H9 (cell line): ENCODE measurements at regions not wholly inside any gene's neighbourhood (a gene's known extent, or its start where the extent isn't known, plus 50 kb on each side); places are given as distances from the start of the nearest gene placed in this dataset.

Experiments used
- DNase-seq: peaks from one replicate; pipeline ENCODE4 v3.0.0-alpha.2; 2017
- H2AFZ ChIP-seq: one replicate; pipeline ENCODE4 v1.6.1; 2013; ENCODE audit warnings: mild to moderate bottlenecking, low read length, control low read depth, moderate library complexity
- H2AK5ac ChIP-seq: 2 replicates; pipeline ENCODE4 v1.6.1; 2013; ENCODE audit warnings: low read length, control low read depth, mixed read lengths; ENCODE audit not compliant: insufficient read length
- H2BK120ac ChIP-seq: one replicate; pipeline ENCODE4 v1.6.1; 2013; ENCODE audit warnings: low read depth, mild to moderate bottlenecking, low read length, control low read depth, inconsistent platforms; ENCODE audit not compliant: poor library complexity, severe bottlenecking
- H2BK12ac ChIP-seq: 2 replicates; pipeline ENCODE4 v1.6.1; 2013; ENCODE audit warnings: low read length, control low read depth, mixed read lengths, low read depth; ENCODE audit not compliant: insufficient read length
- H2BK15ac ChIP-seq: 2 replicates; pipeline ENCODE4 v1.6.1; 2013; ENCODE audit warnings: low read depth, low read length, control low read depth
- H2BK20ac ChIP-seq: one replicate; pipeline ENCODE4 v1.6.1; 2013; ENCODE audit warnings: low read depth, mild to moderate bottlenecking, low read length, control low read depth, inconsistent platforms; ENCODE audit not compliant: poor library complexity, severe bottlenecking
- H2BK5ac ChIP-seq: 2 replicates; pipeline ENCODE4 v1.6.1; 2013; ENCODE audit warnings: low read length, control low read depth, mixed read lengths; ENCODE audit not compliant: insufficient read length
- H3K14ac ChIP-seq: 2 replicates; pipeline ENCODE4 v1.6.1; 2013; ENCODE audit warnings: low read length, control low read depth; ENCODE audit not compliant: insufficient read depth
- H3K18ac ChIP-seq: 2 replicates; pipeline ENCODE4 v1.6.1; 2013; ENCODE audit warnings: low read depth, mild to moderate bottlenecking, mixed read lengths, low read length, control low read depth; ENCODE audit not compliant: insufficient read length
- H3K23ac ChIP-seq: 2 replicates; pipeline ENCODE4 v1.6.1; 2013; ENCODE audit warnings: low read length, control low read depth, mixed read lengths, low read depth; ENCODE audit not compliant: insufficient read length
- H3K23me2 ChIP-seq: 2 replicates; pipeline ENCODE4 v1.6.1; 2013; ENCODE audit warnings: low read depth, mild to moderate bottlenecking, mixed read lengths, low read length, control low read depth; ENCODE audit not compliant: insufficient read length, poor library complexity, severe bottlenecking
- H3K27ac ChIP-seq: 2 replicates; pipeline ENCODE4 v1.5.1; 2013; ENCODE audit warnings: low read length, control low read depth, mixed read lengths, low read depth; ENCODE audit not compliant: insufficient read length
- H3K27me3 ChIP-seq: 2 replicates; pipeline ENCODE4 v1.6.1; 2013; ENCODE audit warnings: low read length, control low read depth, inconsistent platforms; ENCODE audit not compliant: insufficient read depth
- H3K4ac ChIP-seq: 2 replicates; pipeline ENCODE4 v1.6.1; 2013; ENCODE audit warnings: low read depth, mild to moderate bottlenecking, control low read depth, inconsistent platforms, low read length, moderate library complexity
- H3K4me1 ChIP-seq: 2 replicates; pipeline ENCODE4 v1.6.1; 2013; ENCODE audit warnings: low read length, control low read depth, inconsistent platforms; ENCODE audit not compliant: insufficient read depth
- H3K4me2 ChIP-seq: 2 replicates; pipeline ENCODE4 v1.6.1; 2013; ENCODE audit warnings: low read length, control low read depth, mixed read lengths; ENCODE audit not compliant: insufficient read length, insufficient read depth
- H3K56ac ChIP-seq: 2 replicates; pipeline ENCODE4 v1.6.1; 2013; ENCODE audit warnings: low read depth, mild to moderate bottlenecking, mixed read lengths, low read length, control low read depth; ENCODE audit not compliant: insufficient read length
- H3K79me1 ChIP-seq: 2 replicates; pipeline ENCODE4 v1.6.1; 2013; ENCODE audit warnings: low read depth, mild to moderate bottlenecking, moderate library complexity, low read length, control low read depth, inconsistent platforms; ENCODE audit not compliant: insufficient read depth, poor library complexity, severe bottlenecking
- H3K79me2 ChIP-seq: 2 replicates; pipeline ENCODE4 v1.6.1; 2013; ENCODE audit warnings: low read length, control low read depth, inconsistent platforms; ENCODE audit not compliant: insufficient read depth
- H3K9ac ChIP-seq: 2 replicates; pipeline ENCODE4 v1.6.1; 2013; ENCODE audit warnings: low read length, control low read depth, mixed read lengths; ENCODE audit not compliant: insufficient read length; ENCODE audit errors: extremely low read depth
- H3K9me3 ChIP-seq: one replicate; pipeline ENCODE4 v1.6.1; 2013; ENCODE audit warnings: low read depth, low read length, inconsistent platforms; ENCODE audit not compliant: control insufficient read depth
- H3T11ph ChIP-seq: one replicate; pipeline ENCODE4 v1.6.1; 2013; ENCODE audit warnings: mild to moderate bottlenecking, low read length, control low read depth, inconsistent platforms
- H4K20me1 ChIP-seq: one replicate; pipeline ENCODE4 v1.6.1; 2013; ENCODE audit not compliant: control insufficient read depth, insufficient read length, insufficient read depth
- H4K5ac ChIP-seq: 2 replicates; pipeline ENCODE4 v1.6.1; 2013; ENCODE audit warnings: low read depth, mild to moderate bottlenecking, mixed read lengths, low read length, control low read depth; ENCODE audit not compliant: insufficient read length
- H4K8ac ChIP-seq: replicated peaks from 2 replicates; pipeline ENCODE4 v1.6.1; 2013; ENCODE audit warnings: low read length, control low read depth, mixed read lengths, low read depth; ENCODE audit not compliant: insufficient read length
- H4K91ac ChIP-seq: 2 replicates; pipeline ENCODE4 v1.6.1; 2013; ENCODE audit warnings: low read depth, mild to moderate bottlenecking, moderate library complexity, mixed read lengths, low read length, control low read depth; ENCODE audit not compliant: insufficient read length
- H3K27ac Mint-ChIP-seq, 3 experiments: 2 replicates in 2 of 3; 3 replicates in 1 of 3; pipeline ENCODE4 v1.8.0; 2020 to 2021; ENCODE audit warnings: mixed read lengths in 3 of 3, mild to moderate bottlenecking in 1 of 3, moderate library complexity in 1 of 3
- H3K27me3 Mint-ChIP-seq: 2 replicates; pipeline ENCODE4 v1.8.0; 2021; ENCODE audit warnings: low read depth, mild to moderate bottlenecking, moderate library complexity, mixed read lengths
- H3K36me3 Mint-ChIP-seq, 3 experiments: 2 replicates in 2 of 3; 3 replicates in 1 of 3; pipeline ENCODE4 v1.8.0; 2020 to 2021; ENCODE audit warnings: low read depth in 3 of 3, mixed read lengths in 3 of 3; ENCODE audit not compliant: insufficient read depth in 1 of 3
- H3K4me1 Mint-ChIP-seq, 2 experiments: 2 replicates each; pipeline ENCODE4 v1.8.0; 2020; ENCODE audit warnings: mixed read lengths in 2 of 2
- H3K4me3 Mint-ChIP-seq, 2 experiments: 2 replicates in 1 of 2; 3 replicates in 1 of 2; pipeline ENCODE4 v1.8.0; 2020 to 2021; ENCODE audit warnings: mild to moderate bottlenecking in 2 of 2, mixed read lengths in 2 of 2, moderate library complexity in 1 of 2
- H3K9me3 Mint-ChIP-seq, 2 experiments: 2 replicates in 1 of 2; 3 replicates in 1 of 2; pipeline ENCODE4 v1.8.0; 2020; ENCODE audit warnings: mild to moderate bottlenecking in 2 of 2, mixed read lengths in 2 of 2, moderate library complexity in 1 of 2
- CTCF ChIP-seq: fragments of 200-600 bp; sonication (generic); conservative IDR thresholded peaks from 3 replicates; pipeline ENCODE4 v1.8.0; 2021; ENCODE audit warnings: antibody characterized with exemption, mild to moderate bottlenecking
- WGBS: extraction: QIAGEN DNeasy Blood & Tissue Kit; methylation state at CpG from one replicate; pipeline ENCODE4 v1.1.7; 2013; ENCODE audit warnings: missing lambda C conversion rate, low lambda C conversion rate, mixed read lengths; ENCODE audit not compliant: insufficient read length; ENCODE audit errors: extremely low coverage; 5-methylcytosine and 5-hydroxymethylcytosine counted together

- Histone ChIP-seq H3K79me1 (no peaks in the 10 kb centered on the region), H3K4ac (no peak overlapping the region), H2BK20ac (no peak overlapping the region), H2BK5ac (no peak overlapping the region), H3K27me3 (no peaks in the 10 kb centered on the region), H3K4me1 (no peaks in the 10 kb centered on the region), H3K79me2 (no peaks in the 10 kb centered on the region), H3K9ac (no peak overlapping the region), H2AK5ac (no peak overlapping the region), H3K23ac (no peak overlapping the region), H3K23me2 (no peaks in the 10 kb centered on the region), H3K56ac (no peak overlapping the region), H2BK12ac (no peak overlapping the region), H3T11ph (no peak overlapping the region), H3K18ac (no peak overlapping the region), H2AFZ (no peak overlapping the region), H3K4me2 (no peak overlapping the region), H4K5ac (no peak overlapping the region), H3K9me3 (no peaks in the 10 kb centered on the region), H2BK120ac (no peak overlapping the region), H4K8ac (no peak overlapping the region), H2BK15ac (no peak overlapping the region), H3K14ac (no peak overlapping the region), H4K20me1 (no peaks in the 10 kb centered on the region), H4K91ac (no peak overlapping the region), H3K27ac (no peak overlapping the region)
- H3K27me3 Mint-ChIP-seq: no peaks in the 10 kb centered on the region
- no peak overlapping the region for H3K4me3 Mint-ChIP-seq
- H3K36me3 Mint-ChIP-seq: no peaks in the 10 kb centered on the region
- no peak for DNase-seq
- TF ChIP-seq CTCF: no peak
- H3K9me3 Mint-ChIP-seq: no peaks in the 10 kb centered on the region
- H3K4me1 Mint-ChIP-seq: no peaks in the 10 kb centered on the region
- no CpG with 5 or more reads among the region's 2 CpGs for WGBS
- H3K27ac Mint-ChIP-seq: no peak overlapping the region
Measured at GRCh38 chr14:84929834-84930233, 600.1 kb upstream of the FLRT2 start.
